Keratinocyte (primary cell): ENCODE measurements at regions not wholly inside any gene's neighbourhood (a gene's known extent, or its start where the extent isn't known, plus 50 kb on each side); places are given as distances from the start of the nearest gene placed in this dataset.

Experiments
- DNase-seq: peaks from one replicate; pipeline ENCODE4 v3.0.0-alpha.2; 2011; ENCODE audit warnings: low read depth, missing footprints, low spot score
- FAIRE-seq: peaks from 2 replicates; lab custom pipeline; 2011; peaks lifted over from hg19 to GRCh38; lab: Jason Lieb, UNC
- H2AFZ ChIP-seq: 2 replicates; pipeline ENCODE4 v1.6.0; 2012; ENCODE audit warnings: low read length, control low read depth, inconsistent platforms; ENCODE audit not compliant: control insufficient read depth
- H3K27ac ChIP-seq: 2 replicates; pipeline ENCODE4 v1.5.1; 2011; ENCODE audit warnings: low read length; ENCODE audit not compliant: control insufficient read depth, insufficient read depth
- H3K27me3 ChIP-seq: 3 replicates; pipeline ENCODE4 v1.6.0; 2011; ENCODE audit warnings: low read length; ENCODE audit not compliant: control insufficient read depth, insufficient read depth; ENCODE audit errors: extremely low read depth
- H3K36me3 ChIP-seq, 2 experiments: 2 replicates in 1 of 2; 3 replicates in 1 of 2; pipeline ENCODE4 v1.5.1; 2011; ENCODE audit warnings: low read length in 2 of 2, mild to moderate bottlenecking in 1 of 2; ENCODE audit not compliant: control insufficient read depth in 2 of 2, insufficient read depth in 2 of 2; ENCODE audit errors: extremely low read depth in 1 of 2
- H3K4me1 ChIP-seq: 3 replicates; pipeline ENCODE4 v1.5.1; 2011; ENCODE audit warnings: low read length; ENCODE audit not compliant: control insufficient read depth, insufficient read depth; ENCODE audit errors: extremely low read depth
- H3K4me2 ChIP-seq: 3 replicates; pipeline ENCODE4 v1.6.0; 2011; ENCODE audit warnings: low read depth, low read length; ENCODE audit not compliant: control insufficient read depth, insufficient read depth; ENCODE audit errors: extremely low read depth
- H3K4me3 ChIP-seq, 3 experiments: fragments of 200-600 bp in 1 of 3; sonication (generic) in 1 of 3; 2 replicates in 2 of 3; 3 replicates in 1 of 3; pipeline ENCODE4 v1.5.1; 2011 to 2016; ENCODE audit warnings: low read length in 3 of 3, mild to moderate bottlenecking in 3 of 3, control low read depth in 2 of 3, inconsistent platforms in 1 of 3, low read depth in 1 of 3, mixed read lengths in 1 of 3, mixed run types in 1 of 3, moderate library complexity in 1 of 3; ENCODE audit not compliant: control insufficient read depth in 2 of 3, insufficient read depth in 2 of 3; ENCODE audit errors: extremely low read depth in 1 of 3
- H3K79me2 ChIP-seq: 2 replicates; pipeline ENCODE4 v1.6.0; 2012; ENCODE audit warnings: low read length; ENCODE audit not compliant: control insufficient read depth, insufficient read depth
- H3K9ac ChIP-seq: 3 replicates; pipeline ENCODE4 v1.6.0; 2011; ENCODE audit warnings: low read length; ENCODE audit not compliant: control insufficient read depth, insufficient read depth; ENCODE audit errors: extremely low read depth
- H3K9me1 ChIP-seq: 3 replicates; pipeline ENCODE4 v1.6.0; 2011; ENCODE audit warnings: low read length; ENCODE audit not compliant: control insufficient read depth, insufficient read depth; ENCODE audit errors: extremely low read depth
- H3K9me3 ChIP-seq: 2 replicates; pipeline ENCODE4 v1.5.1; 2012; ENCODE audit warnings: low read depth, low read length; ENCODE audit not compliant: control insufficient read depth
- H4K20me1 ChIP-seq: 3 replicates; pipeline ENCODE4 v1.6.0; 2011; ENCODE audit warnings: low read length; ENCODE audit not compliant: control insufficient read depth, insufficient read depth; ENCODE audit errors: extremely low read depth
- EZH2 ChIP-seq: IDR thresholded peaks from one replicate; pipeline ENCODE4 v1.6.1; 2012; ENCODE audit warnings: inconsistent platforms, mild to moderate bottlenecking, low read length, moderate library complexity
- dilution Hi-C: fragments of 300-500 bp; cut with MboI; formaldehyde crosslinking; loops from one replicate; pipeline ENCODE4 v1.7.0; 2020; ENCODE audit warnings: low sequenced_read_pairs; ENCODE audit not compliant: extremely low pct_ligation_motif_present
- TF ChIP-seq, protein P1 (sequence below), 3 experiments: IDR thresholded peaks in 1 of 3; conservative IDR thresholded peaks in 1 of 3; optimal IDR thresholded peaks in 1 of 3; 2 replicates in 2 of 3; 3 replicates in 1 of 3; pipeline versions ENCODE3 to v1.5.1; 2011; ENCODE audit warnings: low read length in 3 of 3, mild to moderate bottlenecking in 3 of 3, moderate library complexity in 2 of 3, control low read depth in 1 of 3, inconsistent platforms in 1 of 3; ENCODE audit not compliant: insufficient read depth in 2 of 3; ENCODE audit errors: extremely low read depth in 1 of 3

DNA sequence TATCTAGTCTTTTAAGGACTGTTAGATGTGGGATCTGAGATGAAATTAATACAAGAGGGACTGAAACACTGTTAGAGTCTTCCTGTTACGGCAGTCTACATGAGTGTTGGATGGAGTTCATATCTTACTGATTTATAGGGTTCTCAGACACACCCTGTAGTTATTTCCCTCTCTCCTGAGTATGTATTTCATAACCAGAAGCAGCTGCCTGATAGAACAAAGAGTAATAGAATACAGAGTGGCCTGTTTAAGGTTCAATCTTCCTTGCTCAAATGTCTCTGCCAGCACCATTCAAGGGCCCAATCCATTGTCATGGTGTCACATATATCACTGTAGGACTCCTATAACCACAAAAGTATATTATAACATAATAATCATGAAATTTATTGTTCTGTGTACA is 1229.1 kb upstream of the ACVR2A start:
- FAIRE-seq: no peak
- no peak for DNase-seq
- no peak overlapping the region for H3K4me3 ChIP-seq
- H3K27me3 ChIP-seq: no peaks in the 10 kb centered on the region
- H3K79me2 ChIP-seq: no peaks in the 10 kb centered on the region
- H3K9ac ChIP-seq: no peak overlapping the region
- no peaks in the 10 kb centered on the region for H3K9me1 ChIP-seq
- no peak overlapping the region for H3K4me2 ChIP-seq
- no peaks in the 10 kb centered on the region for H3K36me3 ChIP-seq
- TF ChIP-seq, protein P1, sequence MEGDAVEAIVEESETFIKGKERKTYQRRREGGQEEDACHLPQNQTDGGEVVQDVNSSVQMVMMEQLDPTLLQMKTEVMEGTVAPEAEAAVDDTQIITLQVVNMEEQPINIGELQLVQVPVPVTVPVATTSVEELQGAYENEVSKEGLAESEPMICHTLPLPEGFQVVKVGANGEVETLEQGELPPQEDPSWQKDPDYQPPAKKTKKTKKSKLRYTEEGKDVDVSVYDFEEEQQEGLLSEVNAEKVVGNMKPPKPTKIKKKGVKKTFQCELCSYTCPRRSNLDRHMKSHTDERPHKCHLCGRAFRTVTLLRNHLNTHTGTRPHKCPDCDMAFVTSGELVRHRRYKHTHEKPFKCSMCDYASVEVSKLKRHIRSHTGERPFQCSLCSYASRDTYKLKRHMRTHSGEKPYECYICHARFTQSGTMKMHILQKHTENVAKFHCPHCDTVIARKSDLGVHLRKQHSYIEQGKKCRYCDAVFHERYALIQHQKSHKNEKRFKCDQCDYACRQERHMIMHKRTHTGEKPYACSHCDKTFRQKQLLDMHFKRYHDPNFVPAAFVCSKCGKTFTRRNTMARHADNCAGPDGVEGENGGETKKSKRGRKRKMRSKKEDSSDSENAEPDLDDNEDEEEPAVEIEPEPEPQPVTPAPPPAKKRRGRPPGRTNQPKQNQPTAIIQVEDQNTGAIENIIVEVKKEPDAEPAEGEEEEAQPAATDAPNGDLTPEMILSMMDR (optimal IDR thresholded peaks at IDR 0.05 in 1 of 3, IDR thresholded peaks at IDR 0.05 in 1 of 3, conservative IDR thresholded peaks at IDR 0.05 in 1 of 3; ENCODE audit: extremely low read depth in 1 of 3, insufficient read depth in 2 of 3, low read length in 3 of 3): no peak
- no peak for TF ChIP-seq EZH2
- H4K20me1 ChIP-seq: no peaks in the 10 kb centered on the region
- dilution Hi-C loops: no loop called here
- no peaks in the 10 kb centered on the region for H3K9me3 ChIP-seq
- H3K27ac ChIP-seq: no peak overlapping the region
- no peaks in the 10 kb centered on the region for H3K4me1 ChIP-seq
- no peak overlapping the region for H2AFZ ChIP-seq

DNA sequence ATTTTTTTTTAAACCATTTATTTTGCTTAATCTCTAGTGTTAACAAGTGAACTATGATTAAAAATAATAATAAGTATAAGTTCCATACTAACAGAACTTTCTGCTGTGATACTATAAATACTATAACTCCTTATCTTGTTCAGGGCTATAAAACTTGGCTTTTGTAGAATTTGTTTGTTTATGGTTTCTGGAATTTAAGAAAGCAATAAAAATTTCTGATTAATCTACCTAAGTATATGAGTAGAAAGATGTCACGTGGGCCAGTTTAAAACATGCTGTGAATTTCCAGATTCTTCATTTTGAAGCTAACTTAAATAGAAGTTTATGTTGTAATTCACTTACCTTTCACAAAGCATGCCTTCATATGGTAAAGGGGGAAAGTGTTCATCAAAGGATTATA is 1236.3 kb upstream of the ACVR2A start:
- H3K27ac ChIP-seq: no peak overlapping the region
- no peaks in the 10 kb centered on the region for H3K36me3 ChIP-seq
- no peak overlapping the region for H3K4me3 ChIP-seq
- H3K9me3 ChIP-seq: no peaks in the 10 kb centered on the region
- H3K79me2 ChIP-seq: no peaks in the 10 kb centered on the region
- H3K4me1 ChIP-seq: no peaks in the 10 kb centered on the region
- dilution Hi-C loops: no loop called here
- no peak overlapping the region for H2AFZ ChIP-seq
- no peaks in the 10 kb centered on the region for H3K9me1 ChIP-seq
- H4K20me1 ChIP-seq: no peaks in the 10 kb centered on the region
- FAIRE-seq (no peak), DNase-seq (no peak)
- H3K27me3 ChIP-seq: no peaks in the 10 kb centered on the region
- no peak overlapping the region for H3K9ac ChIP-seq
- H3K4me2 ChIP-seq: no peak overlapping the region
- TF ChIP-seq, protein P1 (optimal IDR thresholded peaks at IDR 0.05 in 1 of 3, IDR thresholded peaks at IDR 0.05 in 1 of 3, conservative IDR thresholded peaks at IDR 0.05 in 1 of 3; ENCODE audit: extremely low read depth in 1 of 3, insufficient read depth in 2 of 3, low read length in 3 of 3): no peak
- no peak for TF ChIP-seq EZH2
